Right hindlimb (tissue), 1 donor: ENCODE measurements at regions not wholly inside any gene's neighbourhood (a gene's known extent, or its start where the extent isn't known, plus 50 kb on each side); places are given as distances from the start of the nearest gene placed in this dataset.
"Not testable (repeated sequence)": the region's sequence is repeated elsewhere in the genome, so short reads cannot be mapped to it uniquely, and the experiment has no call there.

Experiments used
- DNase-seq: peaks from one replicate; pipeline ENCODE4 v3.0.0-alpha.2; 2018

DNA sequence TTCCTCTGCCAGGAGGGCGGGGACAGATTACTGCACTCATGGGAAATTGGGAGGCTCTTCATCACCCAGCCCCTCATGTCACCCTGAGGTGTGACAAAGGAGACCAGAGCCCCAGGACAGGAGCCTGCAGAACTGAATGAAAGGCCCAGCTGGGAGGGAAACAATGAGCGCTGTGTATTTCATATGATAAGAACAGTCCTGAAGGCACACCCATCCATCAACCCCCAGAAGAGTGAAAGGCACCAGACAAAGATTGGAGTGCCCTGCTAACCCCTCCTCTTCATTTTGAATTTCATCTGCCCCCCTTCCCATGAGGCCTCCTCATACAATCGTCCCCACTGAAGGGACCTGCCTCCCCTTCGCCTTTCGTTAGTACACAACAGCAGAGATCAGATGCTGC is 160.0 kb upstream of the PRICKLE2 start:
- DNase-seq: no peak

- no peak for DNase-seq
Observed at GRCh38 chr3:64384561-64384960, 159.3 kb upstream of the PRICKLE2 start.

DNA sequence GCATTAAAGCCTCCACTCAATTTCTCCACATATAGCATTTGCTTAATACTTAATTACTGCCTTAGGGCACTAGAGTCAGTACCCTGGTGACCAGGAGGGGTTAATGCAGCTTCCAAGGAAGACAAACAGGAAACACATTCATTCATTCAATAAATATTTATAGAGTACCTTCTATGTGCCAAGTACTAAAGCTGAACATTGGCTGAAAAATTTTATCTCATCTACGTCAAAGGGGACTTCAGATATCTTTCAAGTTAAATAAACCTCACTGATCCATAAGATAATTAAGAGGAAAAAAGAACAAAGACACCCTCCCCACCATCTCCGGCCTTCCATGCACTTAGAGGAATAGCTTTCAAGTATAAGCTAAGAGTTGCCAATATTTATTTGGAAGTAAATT is 156.9 kb upstream of the PRICKLE2 start:
- no peak for DNase-seq

GRCh38 chr3:64381367-64381766 is 156.1 kb upstream of the PRICKLE2 start:
- DNase-seq: no peak

GRCh38 chr3:64380546-64380945 is 155.3 kb upstream of the PRICKLE2 start:
- no peak for DNase-seq

- DNase-seq: no peak
Observed at GRCh38 chr3:64379221-64379620, 154.0 kb upstream of the PRICKLE2 start.

GRCh38 chr3:64377942-64378341 is 152.7 kb upstream of the PRICKLE2 start:
- no peak for DNase-seq

GRCh38 chr3:64375737-64376136 is 150.5 kb upstream of the PRICKLE2 start:
- DNase-seq: no peak

DNA sequence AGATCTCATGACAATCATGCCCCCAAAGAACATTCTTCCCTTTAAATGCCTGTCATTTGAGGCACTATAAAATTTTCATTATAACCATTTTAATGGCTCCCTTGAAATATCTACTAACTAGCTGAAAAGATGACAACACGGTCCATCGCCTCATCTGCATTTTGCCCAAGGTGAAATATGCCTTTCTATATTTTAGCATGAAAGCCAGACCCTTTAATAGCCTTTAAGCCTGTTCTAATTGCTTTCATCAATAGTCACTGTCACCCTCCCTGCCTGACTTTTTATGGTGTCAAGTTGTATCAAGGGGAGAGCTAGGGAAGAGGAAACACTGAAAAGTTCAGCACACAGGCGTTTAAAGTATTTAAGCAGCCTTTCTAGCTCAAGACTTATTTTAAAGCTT is 144.1 kb upstream of the PRICKLE2 start:
- no peak for DNase-seq

- peak; percentile 71 for DNase-seq
Observed at GRCh38 chr3:64368257-64369020, 143.2 kb upstream of the PRICKLE2 start.

GRCh38 chr3:64365877-64366276 is 140.6 kb upstream of the PRICKLE2 start:
- no peak for DNase-seq

DNA sequence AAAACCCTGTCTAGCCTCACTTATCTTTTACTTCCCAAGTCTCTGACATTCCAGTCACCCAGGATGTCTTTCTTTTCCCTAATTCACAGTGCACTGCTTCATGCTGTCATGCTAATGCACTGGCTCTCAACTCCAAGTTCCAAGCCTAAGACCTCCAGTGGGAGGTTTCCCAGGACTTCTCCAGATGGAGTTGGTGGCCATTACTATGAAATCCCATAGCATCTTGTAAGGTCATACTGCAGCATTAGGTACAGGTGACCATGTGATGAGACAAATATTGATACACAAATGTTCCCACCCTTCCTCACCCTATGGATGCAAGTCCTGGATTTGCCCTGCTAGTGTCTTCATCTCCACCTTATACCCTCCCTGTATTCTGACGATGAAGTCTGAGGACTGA is 138.6 kb upstream of the PRICKLE2 start:
- no peak for DNase-seq

- no peak for DNase-seq
Observed at GRCh38 chr3:64361962-64362735, 136.9 kb upstream of the PRICKLE2 start.

DNA sequence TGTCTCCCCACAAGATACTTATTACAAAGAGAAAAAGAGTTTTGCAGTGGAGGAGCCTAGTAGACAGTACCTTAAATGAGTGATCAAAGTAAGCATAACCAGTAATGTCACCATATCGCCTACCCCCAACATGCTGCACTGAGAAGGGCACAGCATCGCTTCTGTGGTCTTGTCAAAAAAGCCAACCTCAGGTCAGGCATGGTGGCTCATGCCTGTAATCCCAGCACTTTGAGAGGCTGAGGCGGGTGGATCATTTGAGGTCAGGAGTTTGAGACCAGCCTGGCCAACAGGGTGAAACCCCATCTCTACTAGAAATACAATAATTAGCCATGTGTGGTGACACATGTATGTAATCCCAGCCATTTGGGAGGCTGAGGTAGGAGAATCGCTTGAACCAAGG is 135.8 kb upstream of the PRICKLE2 start:
- not testable (repeated sequence) for DNase-seq

DNA sequence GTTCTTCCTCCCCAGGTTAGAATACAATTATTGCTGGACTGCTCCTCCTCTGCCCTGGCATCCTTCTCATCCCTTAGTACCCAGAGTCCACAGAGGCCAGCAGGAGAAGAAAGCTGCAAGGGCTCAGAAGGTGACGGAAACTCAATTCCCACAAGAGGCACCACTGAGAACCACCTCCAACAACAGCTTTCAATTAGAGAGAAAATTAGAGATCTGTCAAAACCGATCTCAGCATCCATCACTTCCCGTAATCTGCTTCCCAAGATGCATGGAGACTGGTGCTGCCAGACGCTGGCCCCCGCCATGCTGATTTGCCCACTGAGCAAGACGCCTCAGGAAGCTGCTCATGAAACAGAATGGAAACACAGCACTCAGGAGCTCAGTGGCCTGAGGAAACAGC is 135.0 kb upstream of the PRICKLE2 start:
- DNase-seq: no peak

GRCh38 chr3:64359735-64360134 is 134.5 kb upstream of the PRICKLE2 start:
- no peak for DNase-seq

DNA sequence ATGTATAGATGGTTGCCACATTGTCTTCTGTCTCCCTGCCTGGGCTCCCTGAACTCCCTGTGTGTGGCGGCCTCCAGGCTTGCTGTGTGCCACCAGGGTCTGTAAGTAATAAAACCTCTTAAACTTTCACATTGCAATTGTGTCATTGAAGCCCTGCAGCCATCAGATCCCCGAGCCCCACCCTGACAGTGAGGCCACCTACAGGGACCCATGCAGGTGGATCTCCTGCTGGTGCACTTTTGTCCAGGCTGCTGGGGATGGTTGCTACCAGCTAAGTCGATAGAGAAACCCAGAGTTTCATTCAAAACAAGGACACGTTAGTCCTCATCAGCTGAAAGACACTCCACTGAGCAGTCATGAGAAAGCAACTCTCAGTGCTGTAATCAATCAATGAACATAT is 133.6 kb upstream of the PRICKLE2 start:
- no peak for DNase-seq

DNA sequence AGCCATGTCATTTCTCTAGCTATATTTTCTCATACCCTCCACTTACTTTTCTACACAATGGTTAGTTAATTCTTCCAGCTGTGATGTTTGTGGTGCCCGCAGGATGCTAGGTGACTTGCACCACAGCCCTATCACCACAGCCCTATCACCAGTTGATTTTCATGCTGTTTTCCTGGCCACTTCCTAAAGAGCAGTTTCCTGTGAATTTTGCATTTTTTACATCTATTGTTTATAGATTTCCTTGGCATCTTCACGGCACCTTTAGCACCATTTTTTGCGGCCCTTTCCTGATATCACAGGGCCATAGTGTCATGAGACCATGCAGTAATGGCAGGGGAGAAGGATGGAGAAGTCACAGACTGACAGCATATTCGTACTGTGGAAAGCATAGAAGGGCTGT is 132.9 kb upstream of the PRICKLE2 start:
- DNase-seq: no peak

- no peak for DNase-seq
Observed at GRCh38 chr3:64357481-64357880, 132.2 kb upstream of the PRICKLE2 start.

DNA sequence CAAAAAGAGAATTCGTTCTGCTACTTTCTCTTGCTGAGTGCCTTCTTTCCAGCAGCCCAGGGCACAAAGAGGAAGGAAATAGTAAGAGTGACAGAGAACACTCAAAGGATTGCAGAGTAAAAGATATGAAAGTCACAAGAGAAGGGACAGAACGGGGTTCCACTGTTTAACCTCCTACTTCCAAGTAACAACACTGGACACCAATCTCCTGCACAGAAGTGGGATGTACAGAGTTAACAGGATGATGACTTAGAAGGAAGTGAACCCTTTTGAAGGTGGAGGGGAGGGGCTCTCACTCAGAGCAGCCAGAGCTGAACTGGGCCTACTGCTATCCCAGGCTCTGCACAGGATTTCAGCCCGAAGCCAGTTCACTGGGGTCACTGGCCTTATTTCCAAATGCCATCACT is 130.1 kb upstream of the PRICKLE2 start:
- no peak for DNase-seq

- no peak for DNase-seq
Observed at GRCh38 chr3:64354956-64355355, 129.7 kb upstream of the PRICKLE2 start.

- no peak for DNase-seq
Observed at GRCh38 chr3:64354221-64354620, 129.0 kb upstream of the PRICKLE2 start.

DNA sequence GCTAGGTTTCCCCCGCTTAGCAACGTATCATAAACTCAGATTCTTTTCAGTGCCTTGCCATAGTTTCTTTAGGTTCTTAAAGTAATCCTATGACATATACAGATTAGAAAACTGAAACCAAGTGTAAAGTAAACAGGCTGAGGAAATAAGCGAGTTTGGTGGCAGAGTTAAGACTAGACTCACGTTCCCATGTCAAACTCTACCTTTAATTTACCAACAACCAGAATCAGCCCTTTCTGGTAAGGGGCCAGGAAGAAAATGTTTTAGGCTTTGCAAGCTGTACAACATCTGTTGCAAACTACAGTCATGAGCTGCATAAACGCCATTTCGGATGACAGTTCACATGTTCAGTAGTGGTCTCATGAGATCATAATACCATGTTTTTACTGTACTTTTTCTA is 128.0 kb upstream of the PRICKLE2 start:
- no peak for DNase-seq

DNA sequence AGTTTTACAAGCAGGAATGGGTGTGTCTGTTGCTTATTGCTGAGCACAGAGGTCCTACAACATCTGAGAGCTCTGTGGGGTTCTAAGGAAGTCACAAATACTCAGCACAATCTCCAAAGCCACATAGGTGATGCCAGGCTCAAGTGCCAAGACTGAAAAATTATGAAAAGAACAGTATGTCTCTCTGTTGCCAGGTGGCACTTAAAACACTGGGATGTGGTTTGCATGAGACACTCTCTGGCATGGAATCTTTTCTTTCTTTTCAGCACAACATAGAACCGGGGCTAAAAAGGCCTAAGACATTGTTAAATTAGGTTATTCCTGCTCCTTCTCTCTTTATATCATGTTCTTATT is 127.3 kb upstream of the PRICKLE2 start:
- DNase-seq: no peak
